GM21737 (cell line): ENCODE measurements at regions not wholly inside any gene's neighbourhood (a gene's known extent, or its start where the extent isn't known, plus 50 kb on each side); places are given as distances from the start of the nearest gene placed in this dataset.

Experiments
- ATAC-seq: cut with Tn5 transposase; IDR thresholded peaks from one replicate; pipeline ENCODE4 v1.9.1; 2021; ENCODE audit warnings: mild to moderate bottlenecking, moderate library complexity; ENCODE audit not compliant: unreplicated experiment

GRCh38 chr1:101290922-101291561 is 54.2 kb downstream of the S1PR1 start:
- no peak for ATAC-seq

- ATAC-seq, result no peak
Observed at GRCh38 chr1:101291562-101292380, 55.0 kb downstream of the S1PR1 start.

- peak; percentile 46 for ATAC-seq
Observed at GRCh38 chr1:101293461-101294051, 56.7 kb downstream of the S1PR1 start.

GRCh38 chr1:101295209-101295608 is 58.4 kb downstream of the S1PR1 start:
- no peak for ATAC-seq

- ATAC-seq, result no peak
Observed at GRCh38 chr1:101298663-101299062, 61.8 kb downstream of the S1PR1 start.

DNA sequence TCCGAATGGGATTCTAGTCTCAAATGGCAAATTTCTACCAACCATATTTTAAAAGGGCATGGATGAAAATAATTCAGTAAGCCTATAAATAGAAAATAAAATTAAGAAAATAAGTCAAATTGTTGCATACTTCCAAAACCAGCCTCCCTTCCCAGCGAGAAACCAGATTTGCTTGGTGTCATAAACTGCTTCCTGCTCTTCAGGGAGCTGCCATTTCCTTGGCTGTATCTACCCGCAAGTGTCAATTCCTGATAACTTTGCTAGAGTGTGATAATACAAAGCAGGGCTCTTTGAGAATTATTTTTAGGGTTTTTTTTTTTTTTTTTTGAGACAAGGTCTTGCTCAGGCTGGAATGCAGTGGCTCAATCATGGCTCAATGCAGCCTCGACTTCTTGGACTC is 62.3 kb downstream of the S1PR1 start:
- no peak for ATAC-seq

DNA sequence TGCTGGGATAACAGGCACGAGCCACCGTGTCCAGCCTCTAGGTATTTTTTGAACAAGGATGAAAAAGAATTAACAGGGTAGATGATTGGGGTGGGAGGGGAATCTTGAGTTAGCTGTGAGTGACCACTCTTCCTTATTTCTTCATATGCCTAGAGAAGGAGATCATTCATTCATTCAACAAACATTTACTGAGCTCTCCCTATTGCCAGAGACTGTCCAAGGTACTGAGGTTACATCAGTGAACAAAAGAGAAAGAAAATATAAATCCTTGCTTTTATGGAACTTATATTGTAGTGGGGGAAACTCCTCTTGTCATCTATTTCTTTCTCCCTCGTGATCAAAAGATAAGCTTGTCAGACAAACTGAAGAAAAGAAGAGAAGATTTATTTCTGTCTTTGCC is 62.9 kb downstream of the S1PR1 start:
- ATAC-seq, result no peak

DNA sequence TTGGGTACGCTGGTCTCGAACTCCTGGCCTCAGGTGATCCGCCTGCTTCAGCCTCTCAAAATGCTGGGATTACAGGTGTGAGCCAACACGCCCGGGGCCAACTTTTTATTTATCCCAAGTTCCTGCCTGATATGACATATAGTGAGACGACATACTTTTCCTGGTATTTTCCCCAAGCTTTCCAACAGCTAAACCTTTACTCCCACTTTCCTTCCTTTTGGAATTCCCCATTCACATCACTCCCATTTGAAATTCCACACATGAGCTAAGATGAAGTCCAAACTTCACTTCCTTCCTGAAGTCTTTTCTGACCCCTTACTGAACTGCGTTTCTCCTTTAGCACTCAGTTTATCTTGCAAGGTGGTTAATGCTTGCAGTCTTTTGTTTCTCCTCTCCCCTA is 64.1 kb downstream of the S1PR1 start:
- ATAC-seq, result no peak

DNA sequence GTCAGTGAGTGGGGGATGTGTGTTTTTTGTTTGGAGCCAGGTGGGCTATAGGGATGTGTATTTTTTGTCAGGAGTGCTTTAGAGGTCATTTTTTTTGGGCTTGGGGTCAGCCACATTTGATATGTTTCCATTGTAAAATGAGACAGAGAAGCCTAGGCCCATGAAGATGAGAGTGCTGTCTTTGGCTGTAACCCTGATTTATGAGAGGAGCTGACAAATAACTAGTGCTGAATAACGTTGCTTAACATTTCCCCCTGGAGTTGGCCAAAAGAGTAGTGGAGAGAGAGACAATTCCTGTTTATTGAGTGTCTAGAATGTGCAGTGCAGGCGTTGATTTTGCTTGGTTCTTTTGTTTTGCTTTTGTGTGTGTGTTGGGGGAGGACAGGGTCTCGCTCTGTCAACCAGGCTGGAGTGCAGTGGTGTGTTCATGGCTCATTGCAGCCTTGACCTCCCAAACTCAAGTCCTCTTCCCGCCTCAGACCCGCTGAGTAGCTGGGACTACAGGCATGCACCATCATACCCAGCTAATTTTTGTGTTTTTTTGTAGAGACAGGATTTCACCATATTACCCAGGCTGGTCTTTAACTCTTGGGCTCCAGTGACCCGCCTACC is 64.7 kb downstream of the S1PR1 start:
- no peak for ATAC-seq

GRCh38 chr1:101302831-101303511 is 66.2 kb downstream of the S1PR1 start:
- ATAC-seq, result no peak

GRCh38 chr1:101307985-101308689 is 71.3 kb downstream of the S1PR1 start:
- no peak for ATAC-seq

DNA sequence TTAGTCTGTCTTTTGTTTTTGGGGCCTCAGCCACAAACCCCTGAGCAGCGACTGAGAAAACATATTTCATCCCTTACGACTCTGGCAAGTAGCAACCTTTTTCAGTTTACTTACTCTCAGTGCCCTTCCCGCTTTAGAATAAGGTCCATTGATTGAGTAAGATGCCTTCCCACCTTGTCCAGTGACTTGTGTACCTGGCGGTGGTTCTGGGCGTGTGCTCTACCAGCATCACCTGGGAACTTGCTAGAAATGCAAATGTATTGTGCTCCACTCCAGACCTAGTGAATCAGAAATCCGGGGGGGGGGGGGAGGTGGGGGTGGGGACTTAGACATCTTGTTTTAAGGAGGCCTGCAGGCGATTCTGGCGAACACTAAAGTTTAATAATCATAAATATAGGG is 72.1 kb downstream of the S1PR1 start:
- ATAC-seq, result peak; percentile 27

DNA sequence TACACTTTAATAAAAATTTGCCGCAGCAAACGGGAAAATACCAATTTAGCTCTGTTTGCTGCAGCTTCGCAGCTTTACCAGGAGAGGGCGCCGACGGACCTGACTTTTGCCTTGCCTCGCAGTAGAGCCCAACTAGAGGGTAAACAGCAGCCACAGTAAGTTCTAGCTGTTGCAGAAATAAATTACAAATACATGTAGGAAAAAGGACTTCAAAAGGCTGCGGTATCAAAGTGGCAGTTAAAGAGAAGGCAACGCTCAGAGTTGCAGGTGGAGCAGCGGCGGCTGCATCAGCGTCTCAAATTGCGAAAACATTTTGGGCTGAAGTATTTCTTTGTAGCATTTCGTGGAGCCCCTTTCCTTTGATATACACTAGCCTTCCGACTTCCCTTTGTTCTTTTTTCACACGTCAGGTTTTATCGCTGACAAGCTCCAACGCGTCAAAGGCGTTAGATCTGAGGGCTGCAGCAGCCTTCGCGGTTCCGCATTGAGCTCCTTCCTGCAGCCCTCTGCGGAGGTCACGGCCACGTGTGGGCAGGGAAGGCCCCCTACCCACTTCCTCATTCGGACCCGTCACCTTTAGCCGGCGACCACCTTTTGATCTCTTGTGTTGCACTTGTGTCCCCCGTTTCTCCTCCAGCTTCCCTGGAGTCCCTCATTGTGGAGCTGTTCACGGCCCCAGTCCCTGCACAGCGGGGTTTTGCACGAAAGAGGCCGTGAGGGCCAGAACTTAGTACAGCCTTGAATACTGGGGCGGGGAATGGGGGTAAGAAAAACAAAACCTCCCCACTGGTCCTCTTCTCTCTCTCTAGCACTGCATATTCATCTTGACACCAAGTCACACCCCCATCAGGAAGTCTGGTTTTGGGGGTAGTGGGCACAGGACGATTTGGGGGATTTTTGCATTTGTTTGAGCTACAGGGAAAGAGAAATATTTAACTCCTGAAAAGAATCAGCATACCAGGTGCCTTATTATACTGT is 72.8 kb downstream of the S1PR1 start:
- peak; percentile 44 for ATAC-seq

- ATAC-seq, result no peak
Observed at GRCh38 chr1:101310506-101310905, 73.7 kb downstream of the S1PR1 start.

GRCh38 chr1:101311146-101311920 is 74.5 kb downstream of the S1PR1 start:
- ATAC-seq, result no peak

DNA sequence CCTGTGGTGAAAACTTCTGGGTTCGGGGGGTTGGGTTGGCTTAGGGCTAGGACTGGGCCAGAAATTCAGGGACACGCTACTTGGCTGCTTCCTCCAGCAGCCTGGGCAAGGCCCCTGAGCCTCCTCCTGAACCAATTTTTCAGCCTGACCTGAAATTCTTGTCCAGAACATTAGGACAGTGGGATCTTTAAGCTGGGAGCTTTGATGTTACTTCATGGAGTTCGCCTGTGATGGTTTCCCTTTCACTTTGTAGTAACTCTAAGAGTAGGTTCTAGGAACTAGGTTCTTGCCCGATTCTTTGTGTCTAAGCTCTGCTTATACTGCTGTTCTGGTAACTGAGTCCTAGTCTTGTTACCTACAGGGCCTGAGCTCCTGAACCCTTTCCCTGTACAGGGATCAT is 75.3 kb downstream of the S1PR1 start:
- no peak for ATAC-seq

GRCh38 chr1:101313356-101313755 is 76.5 kb downstream of the S1PR1 start:
- no peak for ATAC-seq

GRCh38 chr1:101314244-101314643 is 77.4 kb downstream of the S1PR1 start:
- ATAC-seq, result peak; percentile 34

DNA sequence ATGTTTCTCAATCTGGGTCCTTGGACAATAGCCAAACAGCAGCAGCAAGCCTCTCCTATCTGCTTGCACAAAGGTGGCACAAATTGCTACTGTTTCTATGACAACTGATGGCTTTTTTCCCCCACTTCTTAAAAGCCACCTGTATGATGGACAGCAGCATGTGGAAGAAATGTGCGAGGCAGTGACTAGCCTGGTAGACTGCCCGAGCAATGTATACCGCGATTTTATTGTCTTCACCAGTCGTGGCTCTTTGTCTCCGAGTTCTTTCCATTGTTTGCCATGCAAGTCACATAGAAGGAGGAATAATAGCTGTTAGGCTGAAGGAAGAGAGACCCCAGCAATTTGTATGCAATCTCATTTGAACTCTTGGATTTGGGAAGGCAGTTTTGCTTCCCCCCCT is 79.4 kb downstream of the S1PR1 start:
- ATAC-seq, result no peak
